T-cell (primary cell): ENCODE measurements at regions not wholly inside any gene's neighbourhood (a gene's known extent, or its start where the extent isn't known, plus 50 kb on each side); places are given as distances from the start of the nearest gene placed in this dataset.

Experiments used
- ATAC-seq, 4 experiments: fragments of 200-7000 bp in 3 of 4; fragments of 150-1000 bp in 1 of 4; cut with Tn5 transposase; replicated peaks in 1 of 4; 1 replicate in 3 of 4; 2 replicates in 1 of 4; pipeline ENCODE4 v1.10.0; 2021; ENCODE audit warnings: moderate library complexity in 3 of 4, mild to moderate bottlenecking in 2 of 4, moderate number of reproducible peaks in 1 of 4
- CTCF ChIA-PET, 2 donors: fragments of 300-600 bp; sonication (Branson Sonifier 250); formaldehyde crosslinking; loops; one replicate each; lab custom pipeline; 2022; ENCODE audit warnings: antibody characterized with exemption in 2 of 2; lab: Charles Lee
- POLR2A ChIA-PET, 2 donors: fragments of 300-600 bp; sonication (Branson Sonifier 250); formaldehyde crosslinking; loops; one replicate each; lab custom pipeline; 2022; ENCODE audit warnings: antibody characterized with exemption in 2 of 2; lab: Charles Lee
- DNase-seq, 35 experiments: peaks; one replicate each; pipeline versions ENCODE4 v3.0.0 to v3.0.0-alpha.2; 2013 to 2023
- H3K27ac ChIP-seq: one replicate; pipeline ENCODE4 v1.5.1; 2013; ENCODE audit warnings: low read length
- H3K27me3 ChIP-seq, 2 experiments: replicated peaks in 1 of 2; 1 replicate in 1 of 2; 2 replicates in 1 of 2; pipeline versions ENCODE4 v1.6.1 to v1.7.0; 2013; ENCODE audit warnings: low read length in 1 of 2, mixed read lengths in 1 of 2; ENCODE audit not compliant: control insufficient read depth in 2 of 2, insufficient read depth in 2 of 2; ENCODE audit errors: extremely low read depth in 1 of 2
- H3K36me3 ChIP-seq, 2 donors: 1 replicate in 1 of 2; 2 replicates in 1 of 2; pipeline versions ENCODE4 v1.6.1 to v1.7.0; 2013; ENCODE audit warnings: low read length in 1 of 2; ENCODE audit not compliant: control insufficient read depth in 2 of 2, insufficient read depth in 1 of 2; ENCODE audit errors: extremely low read depth in 1 of 2
- H3K4me1 ChIP-seq, 2 experiments: 1 replicate in 1 of 2; 2 replicates in 1 of 2; pipeline versions ENCODE4 v1.6.1 to v1.7.0; 2013; ENCODE audit warnings: low read length in 2 of 2, mixed read lengths in 1 of 2; ENCODE audit not compliant: insufficient read depth in 2 of 2, control insufficient read depth in 1 of 2; ENCODE audit errors: extremely low read depth in 1 of 2
- H3K4me3 ChIP-seq, 2 donors: 1 replicate in 1 of 2; 2 replicates in 1 of 2; pipeline versions ENCODE4 v1.5.1 to v1.7.0; 2013; ENCODE audit warnings: mild to moderate bottlenecking in 2 of 2, low read length in 1 of 2, moderate library complexity in 1 of 2; ENCODE audit not compliant: control insufficient read depth in 1 of 2; ENCODE audit errors: extremely low read depth in 1 of 2
- H3K9me3 ChIP-seq: 2 replicates; pipeline ENCODE4 v1.7.0; 2013
- H3K27ac Mint-ChIP-seq, 2 donors: one replicate each; pipeline ENCODE4 v1.8.0; 2020 to 2021; ENCODE audit warnings: mild to moderate bottlenecking in 2 of 2, mixed read lengths in 2 of 2
- H3K27me3 Mint-ChIP-seq, 2 donors: one replicate each; pipeline ENCODE4 v1.8.0; 2021 to 2022; ENCODE audit warnings: mixed read lengths in 2 of 2
- H3K36me3 Mint-ChIP-seq: one replicate; pipeline ENCODE4 v1.8.0; 2021; ENCODE audit warnings: mixed read lengths
- H3K4me1 Mint-ChIP-seq, 3 donors: one replicate each; pipeline ENCODE4 v1.8.0; 2020 to 2022; ENCODE audit warnings: mixed read lengths in 3 of 3, mild to moderate bottlenecking in 1 of 3
- H3K4me3 Mint-ChIP-seq, 3 donors: one replicate each; pipeline ENCODE4 v1.8.0; 2020 to 2022; ENCODE audit warnings: mild to moderate bottlenecking in 3 of 3, mixed read lengths in 3 of 3, moderate library complexity in 3 of 3
- H3K9me3 Mint-ChIP-seq, 3 donors: one replicate each; pipeline ENCODE4 v1.8.0; 2020 to 2022; ENCODE audit warnings: mixed read lengths in 3 of 3

GRCh38 chr6:63521475-63522210 is 50.6 kb upstream of the LOC128125822 start:
- Histone ChIP-seq H3K4me3 (no peak overlapping the region), H3K4me1 (no peaks in the 10 kb centered on the region), H3K9me3 (no peaks in the 10 kb centered on the region), H3K27me3 (no peaks in the 10 kb centered on the region), H3K36me3 (no peaks in the 10 kb centered on the region), H3K27ac (no peak overlapping the region)
- H3K4me3 Mint-ChIP-seq: no peak overlapping the region
- H3K4me1 Mint-ChIP-seq: no peaks in the 10 kb centered on the region
- H3K36me3 Mint-ChIP-seq: no peaks in the 10 kb centered on the region
- no peak for DNase-seq
- ChIA-PET CTCF (no interaction called here), POLR2A (no interaction called here)
- H3K27me3 Mint-ChIP-seq: peaks cover 0 to 4% of the 10 kb centered on the region in 2 donors
- no peak overlapping the region for H3K27ac Mint-ChIP-seq
- peaks cover 0 to 2% (median 0%) of the 10 kb centered on the region in 3 donors for H3K9me3 Mint-ChIP-seq
- no peak for ATAC-seq
